ENCODE measurements at regions not wholly inside any gene's neighbourhood (a gene's known extent, or its start where the extent isn't known, plus 50 kb on each side); places are given as distances from the start of the nearest gene placed in this dataset.
A peak's percentile ranks its signal among the peaks of the same experiment; 100 is the strongest.

DNA sequence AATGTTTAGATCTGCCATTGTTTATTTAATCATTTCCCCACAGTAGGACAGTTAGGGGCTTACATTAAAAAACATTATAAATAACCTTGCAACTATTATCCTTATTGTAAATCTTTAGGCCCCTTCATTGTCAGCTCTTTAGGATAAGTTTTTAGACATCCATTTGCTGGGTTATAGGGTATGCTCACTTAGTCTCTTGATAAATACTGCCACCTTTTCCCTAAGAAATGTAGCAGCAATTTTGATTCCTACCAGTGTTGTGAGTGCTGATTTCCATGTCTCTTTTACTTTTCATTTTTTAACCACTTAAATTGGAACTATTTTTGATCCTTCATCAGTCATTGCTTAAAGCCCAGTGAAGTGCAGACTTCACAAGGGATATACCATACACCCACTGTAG lies 94.4 kb downstream of the AVPR1A start:
- H3K27me3 ChIP-seq, result no peaks in the 10 kb centered on the region
- no peaks in the 10 kb centered on the region for H3K9me3 ChIP-seq (replicated peaks)
- no peak overlapping the region for H3K27ac ChIP-seq
- no peak for DNase-seq
- H3K4me1 ChIP-seq, result no peaks in the 10 kb centered on the region
- H3K4me3 ChIP-seq, result no peak overlapping the region
- H3K36me3 ChIP-seq, result no peaks in the 10 kb centered on the region

GRCh38 chr12:63052696-63053095 lies 98.3 kb downstream of the AVPR1A start:
- H3K4me1 ChIP-seq, result no peaks in the 10 kb centered on the region; the same call in 1 of the 2 replicates
- H3K27me3 ChIP-seq, result no peaks in the 10 kb centered on the region
- no peak for DNase-seq
- no peak overlapping the region for H3K27ac ChIP-seq
- H3K36me3 ChIP-seq, result no peaks in the 10 kb centered on the region
- H3K9me3 ChIP-seq (replicated peaks), result no peaks in the 10 kb centered on the region
- H3K4me3 ChIP-seq, result no peak overlapping the region

- Histone ChIP-seq H3K36me3 (no peaks in the 10 kb centered on the region), H3K9me3 (replicated peaks) (no peaks in the 10 kb centered on the region), H3K4me3 (no peak overlapping the region), H3K27ac (no peak overlapping the region), H3K4me1 (no peaks in the 10 kb centered on the region; the same call in 1 of the 2 replicates), H3K27me3 (no peaks in the 10 kb centered on the region)
- no peak for DNase-seq
These were observed 103.9 kb downstream of the AVPR1A start for GRCh38 chr12:63047146-63047545.

- Histone ChIP-seq H3K9me3 (replicated peaks) (no peaks in the 10 kb centered on the region), H3K4me1 (no peaks in the 10 kb centered on the region; the same call in 1 of the 2 replicates), H3K36me3 (no peaks in the 10 kb centered on the region), H3K4me3 (no peak overlapping the region), H3K27ac (no peak overlapping the region), H3K27me3 (no peaks in the 10 kb centered on the region)
- DNase-seq, result peak; percentile 6 to 12
These were observed 105.8 kb downstream of the AVPR1A start for GRCh38 chr12:63045020-63045860.

GRCh38 chr12:63042646-63043045 lies 107.7 kb upstream of the PPM1H start:
- DNase-seq, result no peak
- no peaks in the 10 kb centered on the region for H3K36me3 ChIP-seq

GRCh38 chr12:63041601-63042000 lies 106.7 kb upstream of the PPM1H start:
- Histone ChIP-seq H3K9me3 (replicated peaks) (no peaks in the 10 kb centered on the region), H3K4me1 (no peaks in the 10 kb centered on the region; the same call in 1 of the 2 replicates), H3K27me3 (no peaks in the 10 kb centered on the region), H3K36me3 (no peaks in the 10 kb centered on the region), H3K4me3 (no peak overlapping the region), H3K27ac (no peak overlapping the region)
- no peak for DNase-seq

More at GRCh38 chr12:63042646-63043045, 107.7 kb upstream of the PPM1H start:
- no peak overlapping the region for H3K27ac ChIP-seq
- no peaks in the 10 kb centered on the region for H3K27me3 ChIP-seq
- no peaks in the 10 kb centered on the region; the same call in 1 of the 2 replicates for H3K4me1 ChIP-seq
- no peaks in the 10 kb centered on the region for H3K9me3 ChIP-seq (replicated peaks)
- H3K4me3 ChIP-seq, result no peak overlapping the region

DNA sequence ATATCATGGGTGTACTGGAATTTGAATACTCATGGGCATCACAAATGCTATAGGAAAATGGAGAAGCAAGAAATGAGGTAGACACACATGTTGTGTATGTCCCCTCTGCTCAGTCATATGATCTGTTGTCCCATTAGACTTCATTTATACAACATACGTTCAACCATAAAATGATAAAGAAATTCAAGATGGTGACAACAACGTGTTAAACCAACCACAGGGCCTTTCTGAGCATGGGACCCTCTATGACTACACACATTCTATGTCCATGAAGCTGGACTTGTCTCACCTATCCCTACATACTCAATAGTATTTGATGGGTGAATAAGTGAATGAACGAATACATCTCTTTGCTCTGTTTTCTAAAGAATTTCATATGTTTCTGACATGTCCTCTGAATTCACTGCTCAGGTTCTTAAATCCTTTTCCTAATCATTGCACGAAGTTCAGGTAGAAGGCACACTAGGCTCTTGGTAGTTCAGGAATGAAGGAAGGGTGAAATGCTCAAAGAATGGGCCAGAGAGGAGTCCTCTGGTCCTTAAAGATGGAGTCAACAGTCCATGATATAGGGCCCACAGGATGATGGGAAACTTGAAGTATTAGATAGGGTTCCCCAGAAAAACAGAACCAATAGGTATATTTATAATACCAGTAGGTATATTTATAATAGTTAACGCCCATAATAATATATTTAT lies 105.7 kb upstream of the PPM1H start:
- Histone ChIP-seq H3K4me1 (no peaks in the 10 kb centered on the region; the same call in 1 of the 2 replicates), H3K4me3 (no peak overlapping the region), H3K27ac (no peak overlapping the region), H3K27me3 (no peaks in the 10 kb centered on the region), H3K9me3 (replicated peaks) (no peaks in the 10 kb centered on the region), H3K36me3 (no peaks in the 10 kb centered on the region)
- DNase-seq, result no peak

GRCh38 chr12:63038713-63039100 lies 103.8 kb upstream of the PPM1H start:
- H3K4me1 ChIP-seq, result no peaks in the 10 kb centered on the region
- DNase-seq, result no peak
- H3K9me3 ChIP-seq (replicated peaks), result no peaks in the 10 kb centered on the region
- no peak overlapping the region for H3K4me3 ChIP-seq
- H3K27ac ChIP-seq, result no peak overlapping the region
- no peaks in the 10 kb centered on the region for H3K27me3 ChIP-seq
- no peaks in the 10 kb centered on the region for H3K36me3 ChIP-seq

DNA sequence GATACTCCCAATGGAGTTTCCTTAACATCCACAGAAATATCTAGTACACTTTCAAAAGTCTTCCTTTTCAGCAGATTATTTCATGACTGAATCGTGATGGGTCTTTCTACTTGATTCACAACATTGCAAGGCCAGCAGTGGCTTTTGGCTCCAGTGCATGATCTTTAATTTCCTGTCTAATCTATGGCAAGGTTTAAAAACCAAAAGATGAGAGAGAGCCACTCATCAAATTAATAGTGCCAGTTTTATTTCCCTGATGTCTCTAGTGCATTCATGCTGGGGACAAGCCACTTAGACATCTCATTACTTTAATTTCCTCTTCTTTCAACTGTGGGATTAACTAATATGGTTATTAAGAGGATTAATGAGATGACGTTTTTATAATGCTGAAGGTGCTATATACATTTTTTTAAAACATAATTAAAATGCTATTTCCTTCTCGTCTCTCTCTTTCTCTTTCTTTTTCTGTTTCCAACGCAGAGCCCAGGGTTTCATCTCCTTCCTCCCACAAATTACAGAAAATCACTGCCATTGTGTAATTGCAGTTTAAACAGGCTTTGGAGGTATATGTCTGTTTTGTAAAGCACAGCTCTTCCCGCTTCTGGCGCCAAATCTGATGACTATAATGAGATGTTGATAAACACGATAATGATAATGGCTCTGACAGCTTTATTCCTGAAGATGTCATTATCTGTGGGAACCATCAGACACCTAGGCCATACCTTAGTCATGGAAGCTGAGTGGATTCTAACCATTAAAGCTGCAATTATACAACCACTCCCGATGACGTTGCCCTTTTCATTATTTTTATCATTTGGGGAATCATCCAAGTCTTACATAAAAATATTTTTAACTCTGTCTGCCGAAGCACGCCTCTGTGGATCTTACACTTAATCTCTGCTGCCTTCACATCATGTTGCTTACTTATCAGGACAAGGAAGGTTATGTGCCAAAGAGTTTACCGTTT lies 103.1 kb upstream of the PPM1H start:
- Histone ChIP-seq H3K4me1 (no peaks in the 10 kb centered on the region), H3K27me3 (no peaks in the 10 kb centered on the region), H3K27ac (no peak overlapping the region), H3K9me3 (replicated peaks) (no peaks in the 10 kb centered on the region), H3K36me3 (no peaks in the 10 kb centered on the region), H3K4me3 (no peak overlapping the region)
- DNase-seq, result no peak

DNA sequence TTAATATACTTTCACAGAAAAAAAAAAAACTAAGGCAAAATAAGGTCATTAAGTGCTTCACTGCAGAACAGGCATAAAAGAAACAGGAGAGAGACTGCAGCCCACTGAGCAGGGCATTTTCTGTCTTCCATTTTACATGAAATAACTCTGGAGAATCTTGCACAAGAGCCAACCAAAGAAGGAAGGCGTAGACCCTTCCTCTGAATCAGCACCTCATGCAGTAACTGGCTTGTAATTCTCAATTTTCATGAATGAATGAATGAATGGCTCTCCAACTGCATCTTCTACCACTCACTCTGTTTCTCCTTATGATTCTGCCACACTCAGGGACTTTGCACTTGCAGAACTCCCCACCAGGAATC lies 102.0 kb upstream of the PPM1H start:
- no peaks in the 10 kb centered on the region for H3K36me3 ChIP-seq
- H3K27me3 ChIP-seq, result no peaks in the 10 kb centered on the region
- no peak overlapping the region for H3K27ac ChIP-seq
- no peaks in the 10 kb centered on the region for H3K4me1 ChIP-seq
- DNase-seq, result no peak
- H3K9me3 ChIP-seq (replicated peaks), result no peaks in the 10 kb centered on the region
- no peak overlapping the region for H3K4me3 ChIP-seq

DNA sequence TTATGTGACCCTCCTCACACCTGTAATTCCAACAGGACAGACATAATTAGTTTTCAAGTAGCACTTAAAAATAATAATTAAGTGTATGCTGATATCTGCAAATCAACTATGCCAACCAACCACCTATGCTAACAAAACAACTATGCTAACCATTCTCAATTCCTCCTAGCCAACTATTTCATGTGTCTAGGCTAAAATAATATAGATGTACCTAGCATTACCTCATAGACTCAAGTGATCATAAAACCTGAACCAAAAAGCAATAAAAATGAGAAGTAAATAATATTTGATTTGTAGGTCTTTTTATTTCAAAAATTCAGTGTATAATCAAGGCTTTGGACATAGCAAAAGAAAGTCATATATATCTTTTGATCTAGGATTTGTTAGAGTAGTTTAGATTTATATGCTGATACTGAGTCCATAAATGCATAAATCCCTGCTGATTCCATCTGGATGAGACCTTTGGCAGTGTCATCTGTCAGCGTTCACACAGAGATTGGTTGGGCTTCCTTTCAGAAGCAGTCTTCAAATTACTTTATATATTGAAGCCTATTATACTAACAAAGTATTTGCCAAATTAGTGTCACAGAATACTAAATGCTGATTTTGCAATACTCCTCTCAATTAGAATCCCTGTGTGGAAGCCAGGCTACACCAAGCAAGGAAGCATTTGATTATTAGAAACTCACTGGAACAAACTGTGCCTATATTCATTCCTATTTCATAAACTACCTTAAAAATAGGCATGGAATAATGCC lies 101.4 kb upstream of the PPM1H start:
- no peak overlapping the region for H3K27ac ChIP-seq
- no peak for DNase-seq
- no peaks in the 10 kb centered on the region for H3K27me3 ChIP-seq
- H3K4me1 ChIP-seq, result no peaks in the 10 kb centered on the region
- no peak overlapping the region for H3K4me3 ChIP-seq
- H3K36me3 ChIP-seq, result no peaks in the 10 kb centered on the region
- H3K9me3 ChIP-seq (replicated peaks), result no peaks in the 10 kb centered on the region

DNA sequence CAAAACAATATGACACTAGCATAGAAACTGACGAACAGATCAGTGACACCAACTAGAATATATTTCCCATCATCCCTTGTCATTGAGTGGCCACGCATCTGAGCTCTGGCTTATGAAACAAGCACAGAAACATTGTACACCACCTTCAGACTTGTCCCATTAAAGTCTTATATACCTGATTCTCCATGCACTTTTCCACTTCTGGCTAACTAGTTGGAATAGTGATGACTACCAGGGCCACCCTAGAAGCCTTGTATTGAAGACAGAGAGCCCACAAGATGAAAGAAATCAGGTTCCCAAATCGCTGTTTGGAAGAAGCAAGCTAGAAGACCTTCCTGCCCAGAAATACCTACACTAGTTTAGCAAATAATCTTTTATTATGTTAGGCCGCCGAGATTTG lies 99.7 kb upstream of the PPM1H start:
- H3K27me3 ChIP-seq, result no peaks in the 10 kb centered on the region
- H3K4me1 ChIP-seq, result no peaks in the 10 kb centered on the region
- H3K4me3 ChIP-seq, result no peak overlapping the region
- DNase-seq, result no peak
- no peak overlapping the region for H3K27ac ChIP-seq
- H3K36me3 ChIP-seq, result no peaks in the 10 kb centered on the region
- H3K9me3 ChIP-seq (replicated peaks), result no peaks in the 10 kb centered on the region

GRCh38 chr12:63029676-63030075 lies 94.7 kb upstream of the PPM1H start:
- Histone ChIP-seq H3K27ac (no peak overlapping the region), H3K4me3 (no peak overlapping the region), H3K27me3 (no peaks in the 10 kb centered on the region), H3K9me3 (replicated peaks) (no peaks in the 10 kb centered on the region), H3K36me3 (no peaks in the 10 kb centered on the region), H3K4me1 (0 out of 2 replicates have a peak, but pooled peaks cover 3% of the 10 kb centered on the region)
- DNase-seq, result no peak

GRCh38 chr12:63028951-63029350 lies 94.0 kb upstream of the PPM1H start:
- Histone ChIP-seq H3K4me3 (no peak overlapping the region), H3K27ac (no peak overlapping the region), H3K4me1 (0 out of 2 replicates have a peak, but pooled peaks cover 3% of the 10 kb centered on the region), H3K27me3 (no peaks in the 10 kb centered on the region), H3K9me3 (replicated peaks) (no peaks in the 10 kb centered on the region), H3K36me3 (no peaks in the 10 kb centered on the region)
- no peak for DNase-seq

Data from SJCRH30 (cell line).